ENCODE measurements at regions not wholly inside any gene's neighbourhood (a gene's known extent, or its start where the extent isn't known, plus 50 kb on each side); places are given as distances from the start of the nearest gene placed in this dataset.

- ChIA-PET POLR2A (interaction anchor here (0.6 kb wide), 1 partner anchor 28 kb away, joined by 4 read pairs; no protein-coding TSS in a partner anchor), CTCF (no interaction called here)
- Mint-ChIP-seq H3K27ac (no peak overlapping the region), H3K4me3 (no peak overlapping the region), H3K27me3 (peaks cover 31% of the 10 kb centered on the region), H3K4me1 (no peaks in the 10 kb centered on the region), H3K9me3 (ENCODE audit: insufficient read depth) (no peaks in the 10 kb centered on the region)
- Histone ChIP-seq H3K9ac (ENCODE audit: low read length) (no peak overlapping the region), H3K4me2 (replicated peaks; ENCODE audit: low read depth, low read length, poor library complexity, severe bottlenecking) (no peak overlapping the region), H3K4me3 (ENCODE audit: control extremely low read depth in 1 of 5, extremely low read depth in 1 of 5, insufficient read depth in 1 of 5, low read depth in 2 of 5, low read length in 4 of 5) (no peak overlapping the region), H3K36me3 (replicated peaks in 1 of 2; ENCODE audit: control extremely low read depth in 1 of 2, control insufficient read depth in 1 of 2, extremely low read depth in 1 of 2, insufficient read depth in 2 of 2, low read length in 1 of 2) (no peaks in the 10 kb centered on the region), H2AFZ (ENCODE audit: insufficient read depth, low read depth, low read length, poor library complexity, severe bottlenecking) (no peak overlapping the region), H4K20me1 (ENCODE audit: control insufficient read depth, insufficient read depth, low read length, poor library complexity, severe bottlenecking) (no peaks in the 10 kb centered on the region), H3K4me1 (ENCODE audit: control insufficient read depth in 2 of 2, insufficient read depth in 2 of 2, low read length in 2 of 2) (no peaks in the 10 kb centered on the region), H3K27ac (ENCODE audit: low read length in 2 of 2) (no peak overlapping the region), H3K27me3 (replicated peaks in 1 of 4; ENCODE audit: control extremely low read depth in 1 of 4, control insufficient read depth in 3 of 4, insufficient read depth in 4 of 4, low read length in 3 of 4) (peaks cover 0 to 4% (median 2%) of the 10 kb centered on the region in 4 experiments), H3K9me3 (ENCODE audit: control extremely low read depth in 1 of 3, control insufficient read depth in 2 of 3, insufficient read depth in 1 of 3, low read length in 2 of 3) (peaks cover 0 to 8% (median 0%) of the 10 kb centered on the region in 3 donors), H3K79me2 (ENCODE audit: control insufficient read depth, insufficient read depth, low read length) (no peaks in the 10 kb centered on the region)
- no peak for TF ChIP-seq EZH2 (IDR thresholded peaks at IDR 0.05; ENCODE audit: borderline replicate concordance, insufficient read depth, low read depth, low read length, poor library complexity, severe bottlenecking)
- TF ChIP-seq, protein P1, sequence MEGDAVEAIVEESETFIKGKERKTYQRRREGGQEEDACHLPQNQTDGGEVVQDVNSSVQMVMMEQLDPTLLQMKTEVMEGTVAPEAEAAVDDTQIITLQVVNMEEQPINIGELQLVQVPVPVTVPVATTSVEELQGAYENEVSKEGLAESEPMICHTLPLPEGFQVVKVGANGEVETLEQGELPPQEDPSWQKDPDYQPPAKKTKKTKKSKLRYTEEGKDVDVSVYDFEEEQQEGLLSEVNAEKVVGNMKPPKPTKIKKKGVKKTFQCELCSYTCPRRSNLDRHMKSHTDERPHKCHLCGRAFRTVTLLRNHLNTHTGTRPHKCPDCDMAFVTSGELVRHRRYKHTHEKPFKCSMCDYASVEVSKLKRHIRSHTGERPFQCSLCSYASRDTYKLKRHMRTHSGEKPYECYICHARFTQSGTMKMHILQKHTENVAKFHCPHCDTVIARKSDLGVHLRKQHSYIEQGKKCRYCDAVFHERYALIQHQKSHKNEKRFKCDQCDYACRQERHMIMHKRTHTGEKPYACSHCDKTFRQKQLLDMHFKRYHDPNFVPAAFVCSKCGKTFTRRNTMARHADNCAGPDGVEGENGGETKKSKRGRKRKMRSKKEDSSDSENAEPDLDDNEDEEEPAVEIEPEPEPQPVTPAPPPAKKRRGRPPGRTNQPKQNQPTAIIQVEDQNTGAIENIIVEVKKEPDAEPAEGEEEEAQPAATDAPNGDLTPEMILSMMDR (IDR thresholded peaks at IDR 0.05), result no peak
- WGBS (ENCODE audit: insufficient coverage), result 100% methylated on average over 1 of the region's 3 CpGs
- DNase-seq (no peak), ATAC-seq (ENCODE audit: low read depth) (no peak)
- intact Hi-C loops (cut with micrococcal nuclease), result no loop called here
Observed at GRCh38 chr17:65307961-65308316, 170.8 kb downstream of the RGS9 start.

DNA sequence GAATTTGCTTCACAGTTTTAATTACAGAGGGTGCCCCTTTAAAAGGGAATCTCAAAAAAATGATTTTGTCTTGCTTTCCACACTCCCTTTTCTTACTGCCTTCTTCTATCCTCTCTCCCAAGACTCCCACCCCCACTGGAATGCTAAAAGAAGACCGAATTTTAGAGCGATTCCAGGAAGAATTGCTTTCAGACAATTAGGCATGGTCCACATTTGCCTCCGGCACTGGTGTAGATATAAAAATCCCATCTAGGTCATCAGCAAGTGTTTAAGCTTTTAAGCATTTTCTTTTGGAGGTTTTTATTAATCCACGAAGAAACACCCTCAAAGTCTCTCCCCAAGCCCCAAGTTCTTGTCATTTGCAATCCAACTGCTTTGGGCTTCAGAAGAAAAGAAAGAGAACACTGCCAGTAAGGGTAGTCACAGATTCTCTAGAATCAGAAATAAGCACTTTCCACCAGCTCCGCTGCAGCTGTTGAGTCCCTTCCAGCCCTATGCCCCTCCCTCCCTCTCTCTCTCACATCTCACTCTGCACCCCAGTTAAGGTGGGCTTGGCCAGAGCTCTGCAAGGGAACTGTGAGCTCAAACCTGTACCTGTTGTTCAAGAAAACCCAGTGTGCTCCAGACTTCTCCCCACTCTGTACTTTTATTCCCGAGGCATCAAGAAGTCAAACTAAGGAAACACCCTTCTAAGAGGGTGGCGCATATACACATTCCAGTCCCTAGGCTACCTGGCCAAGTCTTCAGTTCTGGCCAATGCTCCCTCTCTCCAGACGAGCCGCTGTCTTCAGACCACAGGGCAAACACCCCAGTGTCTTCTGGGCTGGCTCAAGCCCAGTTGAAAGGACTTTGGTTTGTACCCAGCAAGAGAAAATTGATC is 170.2 kb downstream of the RGS9 start:
- POLR2A ChIA-PET, result interaction anchor here (0.6 kb wide), 1 partner anchor 28 kb away, joined by 4 read pairs; no protein-coding TSS in a partner anchor
- intact Hi-C loops (cut with micrococcal nuclease), result no loop called here
- Histone ChIP-seq H3K36me3 (replicated peaks in 1 of 2; ENCODE audit: control extremely low read depth in 1 of 2, control insufficient read depth in 1 of 2, extremely low read depth in 1 of 2, insufficient read depth in 2 of 2, low read length in 1 of 2) (no peaks in the 10 kb centered on the region), H3K79me2 (ENCODE audit: control insufficient read depth, insufficient read depth, low read length) (no peaks in the 10 kb centered on the region), H3K4me3 (ENCODE audit: control extremely low read depth in 1 of 5, extremely low read depth in 1 of 5, insufficient read depth in 1 of 5, low read depth in 2 of 5, low read length in 4 of 5) (no peak overlapping the region), H3K4me1 (ENCODE audit: control insufficient read depth in 2 of 2, insufficient read depth in 2 of 2, low read length in 2 of 2) (no peaks in the 10 kb centered on the region), H4K20me1 (ENCODE audit: control insufficient read depth, insufficient read depth, low read length, poor library complexity, severe bottlenecking) (no peaks in the 10 kb centered on the region), H3K9me3 (ENCODE audit: control extremely low read depth in 1 of 3, control insufficient read depth in 2 of 3, insufficient read depth in 1 of 3, low read length in 2 of 3) (peaks cover 0 to 8% (median 0%) of the 10 kb centered on the region in 3 donors), H3K27me3 (replicated peaks in 1 of 4; ENCODE audit: control extremely low read depth in 1 of 4, control insufficient read depth in 3 of 4, insufficient read depth in 4 of 4, low read length in 3 of 4) (no peaks in the 10 kb centered on the region), H3K27ac (ENCODE audit: low read length in 2 of 2) (no peak overlapping the region), H3K9ac (ENCODE audit: low read length) (no peak overlapping the region), H2AFZ (ENCODE audit: insufficient read depth, low read depth, low read length, poor library complexity, severe bottlenecking) (no peak overlapping the region), H3K4me2 (replicated peaks; ENCODE audit: low read depth, low read length, poor library complexity, severe bottlenecking) (no peak overlapping the region)
- H3K9me3 Mint-ChIP-seq (ENCODE audit: insufficient read depth), result no peaks in the 10 kb centered on the region
- no peak for TF ChIP-seq EZH2 (IDR thresholded peaks at IDR 0.05; ENCODE audit: borderline replicate concordance, insufficient read depth, low read depth, low read length, poor library complexity, severe bottlenecking)
- TF ChIP-seq, protein P1 (IDR thresholded peaks at IDR 0.05), result no peak
- DNase-seq (no peak), ATAC-seq (ENCODE audit: low read depth) (no peak)
- H3K27ac Mint-ChIP-seq, result no peak overlapping the region
- 87% methylated on average over 6 of the region's 9 CpGs for WGBS (ENCODE audit: insufficient coverage)
- no peak overlapping the region for H3K4me3 Mint-ChIP-seq
- H3K4me1 Mint-ChIP-seq, result no peaks in the 10 kb centered on the region
- peaks cover 31% of the 10 kb centered on the region for H3K27me3 Mint-ChIP-seq
- CTCF ChIA-PET, result no interaction called here
